Tibial nerve (tissue), 3 donors: ENCODE measurements at regions not wholly inside any gene's neighbourhood (a gene's known extent, or its start where the extent isn't known, plus 50 kb on each side); places are given as distances from the start of the nearest gene placed in this dataset.

Source experiments
- CTCF ChIP-seq, 5 experiments: fragments of 200-600 bp in 3 of 5; fragments of 450-650 bp in 2 of 5; sonication (generic) in 3 of 5; IDR thresholded peaks; one replicate each; pipeline ENCODE4 v1.5.1; 2016 to 2019; ENCODE audit warnings: antibody characterized with exemption in 5 of 5, mild to moderate bottlenecking in 3 of 5, moderate library complexity in 2 of 5
- POLR2A ChIP-seq, 2 donors: fragments of 450-650 bp; IDR thresholded peaks; one replicate each; pipeline ENCODE4 v1.6.1; 2017; ENCODE audit warnings: antibody characterized with exemption in 2 of 2, mild to moderate bottlenecking in 2 of 2, moderate library complexity in 2 of 2

DNA sequence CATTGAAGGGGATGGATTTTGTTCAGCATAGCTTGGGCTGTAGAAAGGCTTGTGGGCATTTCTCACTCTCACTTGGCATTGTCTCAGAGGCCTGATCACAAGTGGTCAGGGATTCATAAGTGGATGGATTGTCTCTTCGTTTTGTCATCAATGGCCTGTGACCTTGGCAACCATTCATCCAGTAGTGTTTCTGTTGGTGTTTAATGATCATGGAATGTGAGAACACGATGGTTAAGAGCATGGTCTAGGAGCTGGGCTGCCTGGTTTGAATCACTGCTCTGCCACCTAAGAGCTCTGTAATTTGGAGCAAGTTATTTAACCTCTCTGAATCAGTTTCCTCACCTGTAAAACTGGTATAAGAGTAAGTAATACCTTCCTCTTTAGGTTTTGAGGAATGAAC, 430.1 kb upstream of the MEF2C start:
- TF ChIP-seq CTCF (IDR thresholded peaks at IDR 0.05) (no peak), POLR2A (IDR thresholded peaks at IDR 0.05) (no peak)
